ENCODE measurements at regions not wholly inside any gene's neighbourhood (a gene's known extent, or its start where the extent isn't known, plus 50 kb on each side); places are given as distances from the start of the nearest gene placed in this dataset.

DNA sequence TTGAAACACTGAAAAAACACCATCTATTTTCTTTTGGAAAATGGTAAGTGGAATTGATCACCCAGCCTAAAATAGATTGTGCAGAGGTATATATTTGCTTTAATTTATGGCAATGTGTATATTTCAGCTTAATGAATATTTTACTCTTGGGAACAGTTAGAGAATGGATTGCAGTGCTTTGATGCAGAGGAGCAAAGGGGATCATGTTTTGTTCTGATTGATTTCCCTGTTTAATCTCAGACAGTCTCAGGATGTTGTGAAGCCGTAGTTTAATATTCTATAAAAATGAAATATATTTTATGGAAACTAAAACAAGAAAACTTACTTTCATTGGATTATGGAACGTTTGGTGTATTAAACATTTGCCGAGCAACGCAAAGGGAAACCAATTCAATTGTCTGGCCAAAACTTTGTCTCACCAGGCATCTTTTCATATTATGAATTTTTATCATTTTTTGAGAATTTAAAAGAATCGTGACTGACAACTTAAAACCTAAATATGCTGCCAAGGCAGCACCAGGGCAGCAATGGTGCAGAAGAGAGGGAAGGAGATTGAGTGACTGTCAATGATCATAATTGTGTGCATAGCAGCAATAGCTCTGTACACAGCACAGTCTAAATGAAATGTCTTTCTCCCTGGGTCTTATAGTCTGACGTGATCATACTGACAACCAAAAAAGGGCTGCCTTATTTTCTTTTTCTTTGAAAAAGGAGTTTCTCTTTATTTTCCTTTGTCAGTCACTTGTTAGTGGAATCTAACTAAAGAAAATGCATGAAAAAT lies 105.5 kb upstream of the EPHA7 start:
- Histone ChIP-seq H2AFZ (ENCODE audit: low read depth, low read length, poor library complexity, severe bottlenecking) (no peak overlapping the region), H3K9me2 (ENCODE audit: insufficient read depth) (no peaks in the 10 kb centered on the region), H3K9me3 (ENCODE audit: control insufficient read depth in 1 of 2, insufficient read depth in 1 of 2, low read depth in 1 of 2, low read length in 2 of 2) (peaks cover 0 to 3% of the 10 kb centered on the region in 2 experiments; a peak in 1 of 4 replicates), H3K79me2 (ENCODE audit: insufficient read depth, low read length) (no peaks in the 10 kb centered on the region), H3K4me1 (ENCODE audit: control insufficient read depth in 1 of 2, insufficient read depth in 2 of 2, low read length in 2 of 2) (no peaks in the 10 kb centered on the region), H3K27me3 (ENCODE audit: insufficient read depth, low read length) (no peaks in the 10 kb centered on the region), H3K4me3 (replicated peaks in 1 of 2; ENCODE audit: low read depth in 1 of 2, low read length in 2 of 2) (no peak overlapping the region), H3K27ac (ENCODE audit: low read depth, low read length) (no peak overlapping the region), H3K4me2 (ENCODE audit: low read length) (no peak overlapping the region), H3K9ac (ENCODE audit: low read length) (no peak overlapping the region), H3K36me3 (ENCODE audit: control insufficient read depth in 1 of 2, insufficient read depth in 2 of 2, low read length in 2 of 2) (no peaks in the 10 kb centered on the region), H4K20me1 (ENCODE audit: insufficient read depth) (no peaks in the 10 kb centered on the region; the same call in 1 of the 2 replicates)
- ChIA-PET CTCF (no interaction called here), POLR2A (no interaction called here), RAD21 (ENCODE audit: low non-redundant PET in 1 of 2, low total read pairs in 2 of 2, uncharacterized antibody in 2 of 2, unreplicated experiment in 2 of 2) (no interaction called here)
- ATAC-seq, result no peak
- intact Hi-C loops (cut with micrococcal nuclease), result no loop called here
- BruUV-seq (replicated peaks), result no TSS peak
- TF ChIP-seq EZH2phosphoT487 (IDR thresholded peaks at IDR 0.05; ENCODE audit: borderline replicate concordance) (no peak), ZFX (IDR thresholded peaks at IDR 0.05) (no peak), TCF7L2 (IDR thresholded peaks at IDR 0.05; ENCODE audit: borderline replicate concordance, extremely low read depth, insufficient read depth, insufficient read length) (no peak), POLR2AphosphoS5 (IDR thresholded peaks at IDR 0.05; ENCODE audit: low read depth, low read length) (no peak), REST (IDR thresholded peaks at IDR 0.05; ENCODE audit: low read depth) (no peak), SIN3A (IDR thresholded peaks at IDR 0.05; ENCODE audit: low read depth) (no peak), JUND (IDR thresholded peaks at IDR 0.05) (no peak), SP1 (IDR thresholded peaks at IDR 0.05; ENCODE audit: low read depth) (no peak), ELF1 (IDR thresholded peaks at IDR 0.05; ENCODE audit: borderline replicate concordance, low read depth) (no peak), ZNF274 (IDR thresholded peaks at IDR 0.05; ENCODE audit: low read depth, low read length) (no peak), EGR1 (IDR thresholded peaks at IDR 0.05; ENCODE audit: low read depth) (no peak), SRF (IDR thresholded peaks at IDR 0.05; ENCODE audit: low read depth) (no peak), ATF3 (IDR thresholded peaks at IDR 0.05) (no peak), FOSL1 (IDR thresholded peaks at IDR 0.05; ENCODE audit: low read depth) (no peak)
- TF ChIP-seq, protein P1, sequence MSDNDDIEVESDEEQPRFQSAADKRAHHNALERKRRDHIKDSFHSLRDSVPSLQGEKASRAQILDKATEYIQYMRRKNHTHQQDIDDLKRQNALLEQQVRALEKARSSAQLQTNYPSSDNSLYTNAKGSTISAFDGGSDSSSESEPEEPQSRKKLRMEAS (IDR thresholded peaks at IDR 0.05), result no peak
- no peak for DNase-seq (ENCODE audit: low read depth, low spot score)

Data from HCT116 (cell line).